SK-N-SH treated with all-trans-retinoic acid at 6 μM for 48 hours (cell line): ENCODE measurements at regions not wholly inside any gene's neighbourhood (a gene's known extent, or its start where the extent isn't known, plus 50 kb on each side); places are given as distances from the start of the nearest gene placed in this dataset.

Source experiments
- ATAC-seq: fragments of 200-7000 bp; cut with Tn5 transposase; 3 replicates; pipeline ENCODE4 v1.9.1; 2020; ENCODE audit warnings: mild to moderate bottlenecking, moderate library complexity
- ARNTL ChIP-seq: fragments of 450-650 bp; formaldehyde crosslinking; IDR thresholded peaks from 2 replicates; pipeline ENCODE4 v1.5.0; 2020; ENCODE audit warnings: low read depth, mild to moderate bottlenecking, moderate library complexity, borderline replicate concordance
- BACH2 ChIP-seq: fragments of 250-450 bp; sonication (Bioruptor Pico); IDR thresholded peaks from 2 replicates; pipeline ENCODE4 v1.9.0; 2021; ENCODE audit warnings: mild to moderate bottlenecking, borderline replicate concordance
- CREB5 ChIP-seq: fragments of 250-450 bp; sonication (Bioruptor Pico); IDR thresholded peaks from 2 replicates; pipeline ENCODE4 v1.5.1; 2020; ENCODE audit warnings: low read depth, mild to moderate bottlenecking, moderate library complexity
- CSDC2 ChIP-seq: fragments of 250-450 bp; sonication (Bioruptor Pico); IDR thresholded peaks from 2 replicates; pipeline ENCODE4 v1.5.0; 2020; ENCODE audit warnings: mild to moderate bottlenecking, moderate library complexity
- CSRNP3 ChIP-seq: fragments of 250-450 bp; sonication (Bioruptor Pico); IDR thresholded peaks from 2 replicates; pipeline ENCODE4 v1.5.1; 2021; ENCODE audit warnings: mild to moderate bottlenecking, moderate library complexity
- ESRRG ChIP-seq: fragments of 250-450 bp; sonication (Bioruptor Pico); IDR thresholded peaks from 2 replicates; pipeline ENCODE4 v1.6.1; 2021; ENCODE audit warnings: mild to moderate bottlenecking
- GLIS3 ChIP-seq: fragments of 250-450 bp; sonication (Bioruptor Pico); IDR thresholded peaks from 2 replicates; pipeline ENCODE4 v1.5.0; 2020; ENCODE audit warnings: mild to moderate bottlenecking, moderate library complexity
- ISL1 ChIP-seq: fragments of 250-450 bp; sonication (Bioruptor Pico); IDR thresholded peaks from 2 replicates; pipeline ENCODE4 v2.1.2; 2022; ENCODE audit warnings: mild to moderate bottlenecking, moderate library complexity
- OSR1 ChIP-seq: fragments of 250-450 bp; sonication (Bioruptor Pico); IDR thresholded peaks from 2 replicates; pipeline ENCODE4 v1.8.0; 2022; ENCODE audit warnings: moderate library complexity, mild to moderate bottlenecking, inconsistent platforms
- PATZ1 ChIP-seq: fragments of 250-450 bp; sonication (Bioruptor Pico); IDR thresholded peaks from 2 replicates; pipeline ENCODE4 v1.8.0; 2020; ENCODE audit warnings: mild to moderate bottlenecking, moderate library complexity, borderline replicate concordance
- PPARA ChIP-seq: fragments of 250-450 bp; sonication (Bioruptor Pico); IDR thresholded peaks from 2 replicates; pipeline ENCODE4 v1.5.0; 2020; ENCODE audit warnings: mild to moderate bottlenecking, borderline replicate concordance
- RARB ChIP-seq: fragments of 250-450 bp; sonication (Bioruptor Pico); IDR thresholded peaks from 2 replicates; pipeline ENCODE4 v1.8.0; 2021; ENCODE audit warnings: mild to moderate bottlenecking, moderate library complexity
- SNAI2 ChIP-seq: fragments of 250-450 bp; sonication (Bioruptor Pico); IDR thresholded peaks from 2 replicates; pipeline ENCODE4 v1.5.0; 2020; ENCODE audit warnings: mild to moderate bottlenecking, moderate library complexity
- TOX ChIP-seq: fragments of 250-450 bp; sonication (Bioruptor Pico); IDR thresholded peaks from 2 replicates; pipeline ENCODE4 v1.8.0; 2021; ENCODE audit warnings: mild to moderate bottlenecking, moderate library complexity, borderline replicate concordance
- ZC3H10 ChIP-seq: fragments of 250-450 bp; sonication (Bioruptor Pico); IDR thresholded peaks from 2 replicates; pipeline ENCODE4 v1.5.1; 2021; ENCODE audit warnings: mild to moderate bottlenecking, moderate library complexity
- ZFP30 ChIP-seq: fragments of 450-650 bp; formaldehyde crosslinking; IDR thresholded peaks from 2 replicates; pipeline ENCODE4 v1.5.0; 2022; ENCODE audit warnings: mild to moderate bottlenecking, moderate library complexity
- ZNF565 ChIP-seq: fragments of 450-650 bp; formaldehyde crosslinking; conservative IDR thresholded peaks from 2 replicates; pipeline ENCODE4 v1.5.0; 2020; ENCODE audit warnings: low read depth, mild to moderate bottlenecking, moderate library complexity
- ZNF70 ChIP-seq: fragments of 450-650 bp; formaldehyde crosslinking; IDR thresholded peaks from 2 replicates; pipeline ENCODE4 v1.5.0; 2020; ENCODE audit warnings: mild to moderate bottlenecking, moderate library complexity
- ZNF8 ChIP-seq: fragments of 450-650 bp; formaldehyde crosslinking; IDR thresholded peaks from 2 replicates; pipeline ENCODE4 v1.5.0; 2020; ENCODE audit warnings: mild to moderate bottlenecking, moderate library complexity

GRCh38 chr9:16258191-16258590 is 612.3 kb downstream of the BNC2 start (continued):
- TF ChIP-seq PPARA (CRISPR knock-in tag) (no peak), ARNTL (CRISPR knock-in tag) (no peak), CREB5 (CRISPR knock-in tag) (no peak), ZNF8 (CRISPR knock-in tag) (no peak), CSRNP3 (CRISPR knock-in tag) (no peak), ESRRG (no peak), BACH2 (CRISPR knock-in tag) (no peak), ZFP30 (CRISPR knock-in tag) (no peak)
- TF ChIP-seq, all 23 proteins: peak for 0

- ATAC-seq, result no peak
- TF ChIP-seq ZFP30 (CRISPR knock-in tag), result no peak
- TF ChIP-seq CSRNP3 (CRISPR knock-in tag), result no peak
- no peak for TF ChIP-seq SNAI2 (CRISPR knock-in tag)
- no peak for TF ChIP-seq RARB (CRISPR knock-in tag)
- no peak for TF ChIP-seq ZNF565 (CRISPR knock-in tag)
- TF ChIP-seq ZNF70 (CRISPR knock-in tag), result no peak
- no peak for TF ChIP-seq BACH2 (CRISPR knock-in tag)
- no peak for TF ChIP-seq TOX (CRISPR knock-in tag)
- TF ChIP-seq ZC3H10 (CRISPR knock-in tag), result no peak
- TF ChIP-seq ZNF8 (CRISPR knock-in tag), result no peak
- TF ChIP-seq CREB5 (CRISPR knock-in tag), result no peak
- TF ChIP-seq OSR1, result no peak
- no peak for TF ChIP-seq CSDC2 (CRISPR knock-in tag)
- no peak for TF ChIP-seq PATZ1 (CRISPR knock-in tag)
Measured at GRCh38 chr9:16258708-16259107, 611.8 kb downstream of the BNC2 start.

- no peak for TF ChIP-seq BACH2 (CRISPR knock-in tag)
- no peak for TF ChIP-seq ISL1 (CRISPR knock-in tag)
- TF ChIP-seq PATZ1 (CRISPR knock-in tag), result no peak
- no peak for TF ChIP-seq ARNTL (CRISPR knock-in tag)
- no peak for TF ChIP-seq GLIS3 (CRISPR knock-in tag)
- TF ChIP-seq ZC3H10 (CRISPR knock-in tag), result no peak
- TF ChIP-seq SNAI2 (CRISPR knock-in tag), result no peak
- no peak for TF ChIP-seq PPARA (CRISPR knock-in tag)
- no peak for TF ChIP-seq ESRRG
Measured at GRCh38 chr9:16262477-16263261, 607.8 kb downstream of the BNC2 start.

More at GRCh38 chr9:16262477-16263261, 607.8 kb downstream of the BNC2 start:
- ATAC-seq, result no peak
